HG02642 (cell line): ENCODE measurements at regions not wholly inside any gene's neighbourhood (a gene's known extent, or its start where the extent isn't known, plus 50 kb on each side); places are given as distances from the start of the nearest gene placed in this dataset.
"Not testable (repeated sequence)": the region's sequence is repeated elsewhere in the genome, so short reads cannot be mapped to it uniquely, and the experiment has no call there.

Experiments
- ATAC-seq: cut with Tn5 transposase; IDR thresholded peaks from one replicate; pipeline ENCODE4 v1.9.1; 2021; ENCODE audit warnings: mild to moderate bottlenecking; ENCODE audit not compliant: unreplicated experiment, poor library complexity

- ATAC-seq: no peak
These were observed 427.9 kb downstream of the KCTD16 start for GRCh38 chr5:144598451-144599068.

GRCh38 chr5:144596517-144596916 lies 425.8 kb downstream of the KCTD16 start:
- no peak for ATAC-seq

- no peak for ATAC-seq
These were observed 424.2 kb downstream of the KCTD16 start for GRCh38 chr5:144594919-144595318.

GRCh38 chr5:144594234-144594633 lies 423.6 kb downstream of the KCTD16 start:
- ATAC-seq: not testable (repeated sequence)

- no peak for ATAC-seq
These were observed 415.0 kb downstream of the KCTD16 start for GRCh38 chr5:144585681-144586080.

GRCh38 chr5:144583541-144584449 lies 413.1 kb downstream of the KCTD16 start:
- ATAC-seq: no peak

GRCh38 chr5:144582066-144582465 lies 411.4 kb downstream of the KCTD16 start:
- no peak for ATAC-seq

- no peak for ATAC-seq
These were observed 410.4 kb downstream of the KCTD16 start for GRCh38 chr5:144581044-144581443.

- ATAC-seq: no peak
These were observed 407.0 kb downstream of the KCTD16 start for GRCh38 chr5:144577676-144578075.

GRCh38 chr5:144575736-144576135 lies 405.1 kb downstream of the KCTD16 start:
- ATAC-seq: no peak

GRCh38 chr5:144567421-144567780 lies 396.7 kb downstream of the KCTD16 start:
- ATAC-seq: no peak

GRCh38 chr5:144566747-144567420 lies 396.2 kb downstream of the KCTD16 start:
- ATAC-seq: no peak

- no peak for ATAC-seq
These were observed 378.9 kb downstream of the KCTD16 start for GRCh38 chr5:144549580-144549979.

- no peak for ATAC-seq
These were observed 378.3 kb downstream of the KCTD16 start for GRCh38 chr5:144548936-144549335.

- ATAC-seq: no peak
These were observed 376.4 kb downstream of the KCTD16 start for GRCh38 chr5:144547098-144547499.

GRCh38 chr5:144538845-144539244 lies 368.2 kb downstream of the KCTD16 start:
- no peak for ATAC-seq
